K562 (cell line): ENCODE measurements at regions not wholly inside any gene's neighbourhood (a gene's known extent, or its start where the extent isn't known, plus 50 kb on each side); places are given as distances from the start of the nearest gene placed in this dataset.

Experiments
- ATAC-seq: fragments of 200-7000 bp; cut with Tn5 transposase; 3 replicates; pipeline ENCODE4 v1.9.1; 2020; ENCODE audit warnings: moderate library complexity
- BruUV-seq: library from RNA; stranded (reverse); fragments of 400-500 nt; replicated peaks from 2 replicates; lab custom pipeline; 2021; lab: Mats Ljungman, UMichigan
- CTCF ChIA-PET: fragments of 300-600 bp; formaldehyde crosslinking; extraction: SDS; loops from one replicate; lab custom pipeline; 2021; ENCODE audit warnings: low intra/inter-chr PET ratio; lab: Yijun Ruan, JAX
- POLR2A ChIA-PET: fragments of 300-600, 350-650 bp; sonication (Branson Sonifier 250); formaldehyde crosslinking; extraction: SDS; loops from one replicate; lab custom pipeline; 2021; ENCODE audit warnings: antibody characterized with exemption, inconsistent platforms; lab: Yijun Ruan, JAX
- DNase-seq, 4 experiments: peaks; one replicate each; pipeline versions ENCODE4 v3.0.0 to v3.0.0-alpha.2; 2011 to 2018; ENCODE audit warnings: low spot score in 3 of 4, mixed read lengths in 3 of 4; ENCODE audit errors: extremely low read depth in 1 of 4
- FAIRE-seq: peaks from 2 replicates; lab custom pipeline; 2011; peaks lifted over from hg19 to GRCh38; lab: Jason Lieb, UNC
- H2AFZ ChIP-seq: 2 replicates; pipeline ENCODE4 v1.6.0; 2011; ENCODE audit warnings: low read depth, low read length, control low read depth, inconsistent platforms
- H3K27ac ChIP-seq: fragments of 200-600 bp; 3 replicates; pipeline ENCODE4 v1.8.0; 2011; ENCODE audit warnings: low read depth, mild to moderate bottlenecking, control low read depth, inconsistent platforms, low read length, moderate library complexity, mixed read lengths; ENCODE audit errors: extremely low read depth
- H3K27me3 ChIP-seq, 2 experiments: fragments of 300-600 bp in 1 of 2; 2 replicates in 1 of 2; 3 replicates in 1 of 2; pipeline versions ENCODE4 v1.6.0 to v1.8.0; 2011; ENCODE audit warnings: inconsistent platforms in 2 of 2, low read length in 2 of 2, mild to moderate bottlenecking in 1 of 2, mixed read lengths in 1 of 2, moderate library complexity in 1 of 2; ENCODE audit not compliant: control insufficient read depth in 2 of 2, insufficient read depth in 2 of 2
- H3K36me3 ChIP-seq: fragments of 300-600 bp; 3 replicates; pipeline ENCODE4 v1.8.0; 2011; ENCODE audit warnings: mild to moderate bottlenecking, low read length, inconsistent platforms; ENCODE audit not compliant: control insufficient read depth, insufficient read depth
- H3K4me1 ChIP-seq, 2 experiments: fragments of 200-600 bp in 1 of 2; replicated peaks in 1 of 2; 2 replicates in 1 of 2; 3 replicates in 1 of 2; pipeline versions ENCODE4 v1.5.1 to v1.8.0; 2011; ENCODE audit warnings: inconsistent platforms in 2 of 2, low read length in 2 of 2, mild to moderate bottlenecking in 1 of 2, mixed read lengths in 1 of 2, moderate library complexity in 1 of 2; ENCODE audit not compliant: control insufficient read depth in 2 of 2, insufficient read depth in 2 of 2
- H3K4me2 ChIP-seq: 2 replicates; pipeline ENCODE4 v1.6.1; 2011; ENCODE audit warnings: low read length, control low read depth, inconsistent platforms, mixed read lengths; ENCODE audit not compliant: insufficient read depth
- H3K4me3 ChIP-seq: fragments of 200-600 bp; sonication (generic), shearing (Covaris generic); 2 replicates; pipeline ENCODE4 v1.5.1; 2016; ENCODE audit warnings: control low read depth, inconsistent platforms
- H3K79me2 ChIP-seq: fragments of 200-600 bp; 3 replicates; pipeline ENCODE4 v1.8.0; 2011; ENCODE audit warnings: low read length, inconsistent platforms; ENCODE audit not compliant: control insufficient read depth, insufficient read depth
- H3K9ac ChIP-seq, 2 experiments: 2 replicates each; pipeline versions ENCODE4 v1.6.0 to v1.6.1; 2011; ENCODE audit warnings: low read depth in 2 of 2, low read length in 2 of 2, control low read depth in 1 of 2, inconsistent platforms in 1 of 2, mild to moderate bottlenecking in 1 of 2, mixed read lengths in 1 of 2; ENCODE audit not compliant: insufficient read depth in 1 of 2
- H3K9me1 ChIP-seq: one replicate; pipeline ENCODE4 v1.6.0; 2011; ENCODE audit warnings: inconsistent platforms, mild to moderate bottlenecking, low read length, moderate library complexity; ENCODE audit not compliant: control insufficient read depth, insufficient read depth
- H3K9me3 ChIP-seq: replicated peaks from 2 replicates; pipeline ENCODE4 v1.5.1; 2011; ENCODE audit warnings: low read depth, low read length, inconsistent platforms; ENCODE audit not compliant: control insufficient read depth, insufficient read depth
- H4K20me1 ChIP-seq: replicated peaks from 2 replicates; pipeline ENCODE4 v1.6.1; 2011; ENCODE audit warnings: low read length, inconsistent platforms, mixed read lengths; ENCODE audit not compliant: control insufficient read depth, insufficient read depth
- BRF1 ChIP-seq: IDR thresholded peaks from 3 replicates; pipeline ENCODE4 v1.6.1; 2011; ENCODE audit warnings: borderline replicate concordance, mild to moderate bottlenecking; ENCODE audit not compliant: insufficient read length; ENCODE audit errors: extremely low read depth
- E2F5 ChIP-seq: sonication (generic); formaldehyde crosslinking; IDR thresholded peaks from 2 replicates; pipeline ENCODE4 v1.8.0; 2022; ENCODE audit warnings: mild to moderate bottlenecking, missing genetic modification reagents
- ETV1 ChIP-seq: fragments of 450-650 bp; conservative IDR thresholded peaks from 2 replicates; pipeline ENCODE4 v1.6.1; 2016; ENCODE audit warnings: missing genetic modification characterization, control low read depth, low read depth, missing compliant biosample characterization
- GATA2 ChIP-seq: sonication (generic); formaldehyde crosslinking; IDR thresholded peaks from 2 replicates; pipeline ENCODE4 v1.4.0; 2020; ENCODE audit warnings: mild to moderate bottlenecking, missing genetic modification reagents
- HES1 ChIP-seq: fragments of 450-650 bp; IDR thresholded peaks from 2 replicates; pipeline ENCODE4 v1.6.1; 2016; ENCODE audit warnings: low read depth, mild to moderate bottlenecking, moderate library complexity
- NFYB ChIP-seq: IDR thresholded peaks from 2 replicates; pipeline ENCODE4 v1.6.1; 2011; ENCODE audit warnings: mild to moderate bottlenecking, moderate library complexity; ENCODE audit not compliant: insufficient read length; ENCODE audit errors: extremely low read depth
- PCBP2 ChIP-seq: fragments of 200-400 bp; formaldehyde crosslinking; IDR thresholded peaks from 2 replicates; pipeline ENCODE4 v1.6.1; 2018; ENCODE audit warnings: low read length, low read depth, mild to moderate bottlenecking, moderate library complexity; ENCODE audit not compliant: poor library complexity, severe bottlenecking
- POLR3A ChIP-seq: IDR thresholded peaks from 2 replicates; pipeline ENCODE4 v1.6.1; 2011; ENCODE audit warnings: borderline replicate concordance, mild to moderate bottlenecking, moderate library complexity; ENCODE audit not compliant: insufficient read length, insufficient read depth; ENCODE audit errors: extremely low read depth
- RBM22 ChIP-seq: fragments of 200-400 bp; formaldehyde crosslinking; IDR thresholded peaks from 2 replicates; pipeline ENCODE4 v1.6.1; 2018; ENCODE audit warnings: low read length, low read depth; ENCODE audit not compliant: poor library complexity, severe bottlenecking
- SMAD1 ChIP-seq: fragments of 150-350 bp; IDR thresholded peaks from 2 replicates; pipeline ENCODE4 v1.6.1; 2014; ENCODE audit warnings: low read length, low read depth; ENCODE audit not compliant: partially characterized antibody
- TAF7 ChIP-seq: fragments of 450-650 bp; IDR thresholded peaks from 2 replicates; pipeline ENCODE4 v1.6.1; 2016; ENCODE audit warnings: missing genetic modification characterization, missing compliant biosample characterization
- U2AF2 ChIP-seq: fragments of 200-400 bp; formaldehyde crosslinking; optimal IDR thresholded peaks from 2 replicates; pipeline ENCODE3; 2017; ENCODE audit warnings: low read depth, mild to moderate bottlenecking, low read length
- XRCC5 ChIP-seq: fragments of 200-400 bp; formaldehyde crosslinking; IDR thresholded peaks from 2 replicates; pipeline ENCODE4 v1.6.1; 2017; ENCODE audit warnings: low read depth, mild to moderate bottlenecking, low read length
- YY1 ChIP-seq, 3 experiments: IDR thresholded peaks; 2 replicates each; pipeline ENCODE4 v1.6.1; 2011; ENCODE audit warnings: low read length in 2 of 3, mild to moderate bottlenecking in 2 of 3, moderate library complexity in 2 of 3, borderline replicate concordance in 1 of 3, control low read depth in 1 of 3, low read depth in 1 of 3; ENCODE audit not compliant: insufficient read depth in 3 of 3, insufficient replicate concordance in 2 of 3, control insufficient read depth in 1 of 3, insufficient read length in 1 of 3; ENCODE audit errors: extremely low read depth in 1 of 3
- ZBTB7A ChIP-seq: IDR thresholded peaks from 2 replicates; pipeline ENCODE4 v1.6.1; 2011; ENCODE audit warnings: low read depth, mild to moderate bottlenecking, low read length, moderate library complexity, borderline replicate concordance; ENCODE audit not compliant: control insufficient read depth
- ZNF282 ChIP-seq: sonication (generic); formaldehyde crosslinking; IDR thresholded peaks from 2 replicates; pipeline ENCODE4 v1.8.1; 2023; ENCODE audit warnings: missing genetic modification reagents
- ZNF395 ChIP-seq: fragments of 200-800 bp; sonication (Bioruptor generic); IDR thresholded peaks from 2 replicates; pipeline ENCODE4 v1.6.1; 2017; ENCODE audit warnings: missing genetic modification characterization, missing compliant biosample characterization
- ZNF561 ChIP-seq: fragments of 450-650 bp; formaldehyde crosslinking; conservative IDR thresholded peaks from 2 replicates; pipeline ENCODE4 v1.4.0; 2020; ENCODE audit warnings: mild to moderate bottlenecking, moderate library complexity
- ZZZ3 ChIP-seq: fragments of 450-650 bp; IDR thresholded peaks from 2 replicates; pipeline ENCODE4 v1.6.1; 2016; ENCODE audit warnings: antibody characterized with exemption, mild to moderate bottlenecking, moderate library complexity
- WGBS: fragments of 100-300 bp; shearing (Covaris generic); methylation state at CpG from one replicate; pipeline ENCODE4 v1.1.6; 2016; ENCODE audit warnings: low coverage, mixed read lengths; ENCODE audit not compliant: insufficient coverage; ENCODE audit errors: missing lambda C conversion rate; 5-methylcytosine and 5-hydroxymethylcytosine counted together
- in situ Hi-C: fragments of 300-500 bp; cut with MboI; formaldehyde crosslinking; loops from 4 replicates; pipeline ENCODE4 v1.15.0; 2018; ENCODE audit warnings: inconsistent platforms, mixed read lengths
- intact Hi-C: fragments of 100-400 bp; cut with micrococcal nuclease; formaldehyde crosslinking; loops from 2 replicates; pipeline ENCODE4 v1.14.2; 2022

GRCh38 chr10:43815181-43815885 is 166.7 kb upstream of the ZNF32 start:
- no peak for ATAC-seq
- CTCF ChIA-PET: no interaction called here

More at GRCh38 chr10:43815181-43815885, 166.7 kb upstream of the ZNF32 start:
- no peak for FAIRE-seq
- 0% methylated on average over 2 of the region's 2 CpGs for WGBS
- in situ Hi-C loops (no loop called here), intact Hi-C loops (no loop called here)
- Histone ChIP-seq H3K9me3 (no peaks in the 10 kb centered on the region), H3K4me3 (no peak overlapping the region), H3K36me3 (no peaks in the 10 kb centered on the region), H3K27me3 (peaks cover 0 to 13% of the 10 kb centered on the region in 2 experiments; a peak in 2 of 5 replicates), H3K9ac (no peak overlapping the region), H3K27ac (no peak overlapping the region), H3K79me2 (no peaks in the 10 kb centered on the region), H4K20me1 (no peaks in the 10 kb centered on the region), H3K9me1 (no peaks in the 10 kb centered on the region), H2AFZ (no peak overlapping the region), H3K4me1 (no peaks in the 10 kb centered on the region), H3K4me2 (no peak overlapping the region)
- POLR2A ChIA-PET: no interaction called here
- DNase-seq: no peak
- no TSS peak for BruUV-seq
- TF ChIP-seq RBM22 (no peak), SMAD1 (no peak), TAF7 (tag) (no peak), U2AF2 (no peak), ETV1 (tag) (no peak), ZNF561 (CRISPR knock-in tag) (no peak), ZNF395 (CRISPR knock-in tag) (no peak), BRF1 (no peak), POLR3A (no peak), YY1 (IDR thresholded peaks at IDR 0.05; ENCODE audit: borderline replicate concordance in 1 of 3, control insufficient read depth in 1 of 3, extremely low read depth in 1 of 3, insufficient read depth in 3 of 3, insufficient read length in 1 of 3, insufficient replicate concordance in 2 of 3, low read depth in 1 of 3, low read length in 2 of 3) (no peak), XRCC5 (no peak), ZBTB7A (no peak), HES1 (no peak), NFYB (no peak), ZNF282 (CRISPR knock-in tag) (no peak), GATA2 (CRISPR knock-in tag) (no peak), ZZZ3 (no peak), PCBP2 (no peak), E2F5 (CRISPR knock-in tag) (no peak)
